ENCODE measurements at regions not wholly inside any gene's neighbourhood (a gene's known extent, or its start where the extent isn't known, plus 50 kb on each side); places are given as distances from the start of the nearest gene placed in this dataset.

GRCh38 chr3:153073636-153074035, 88.4 kb upstream of the RAP2B start:
- no peak for TF ChIP-seq CTCF (IDR thresholded peaks at IDR 0.05 in 2 of 3, conservative IDR thresholded peaks at IDR 0.05 in 1 of 3; ENCODE audit: borderline replicate concordance in 1 of 3, insufficient read depth in 1 of 3, low read depth in 2 of 3, low read length in 2 of 3)
- TF ChIP-seq, protein P1, sequence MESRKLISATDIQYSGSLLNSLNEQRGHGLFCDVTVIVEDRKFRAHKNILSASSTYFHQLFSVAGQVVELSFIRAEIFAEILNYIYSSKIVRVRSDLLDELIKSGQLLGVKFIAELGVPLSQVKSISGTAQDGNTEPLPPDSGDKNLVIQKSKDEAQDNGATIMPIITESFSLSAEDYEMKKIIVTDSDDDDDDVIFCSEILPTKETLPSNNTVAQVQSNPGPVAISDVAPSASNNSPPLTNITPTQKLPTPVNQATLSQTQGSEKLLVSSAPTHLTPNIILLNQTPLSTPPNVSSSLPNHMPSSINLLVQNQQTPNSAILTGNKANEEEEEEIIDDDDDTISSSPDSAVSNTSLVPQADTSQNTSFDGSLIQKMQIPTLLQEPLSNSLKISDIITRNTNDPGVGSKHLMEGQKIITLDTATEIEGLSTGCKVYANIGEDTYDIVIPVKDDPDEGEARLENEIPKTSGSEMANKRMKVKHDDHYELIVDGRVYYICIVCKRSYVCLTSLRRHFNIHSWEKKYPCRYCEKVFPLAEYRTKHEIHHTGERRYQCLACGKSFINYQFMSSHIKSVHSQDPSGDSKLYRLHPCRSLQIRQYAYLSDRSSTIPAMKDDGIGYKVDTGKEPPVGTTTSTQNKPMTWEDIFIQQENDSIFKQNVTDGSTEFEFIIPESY (IDR thresholded peaks at IDR 0.05; ENCODE audit: extremely low read depth, insufficient replicate concordance, low read length) = no peak
- TF ChIP-seq EZH2phosphoT487 (IDR thresholded peaks at IDR 0.05; ENCODE audit: borderline replicate concordance) = no peak
- no peak for TF ChIP-seq POLR2AphosphoS5 (IDR thresholded peaks at IDR 0.05; ENCODE audit: low read depth, low read length)
- no peak for TF ChIP-seq RAD21 (IDR thresholded peaks at IDR 0.05; ENCODE audit: low read depth)
- no peak for TF ChIP-seq POLR2A (IDR thresholded peaks at IDR 0.05; ENCODE audit: borderline replicate concordance, extremely low read depth, insufficient read depth, insufficient read length)
- no peak for TF ChIP-seq TCF7L2 (IDR thresholded peaks at IDR 0.05; ENCODE audit: borderline replicate concordance, extremely low read depth, insufficient read depth, insufficient read length)
- TF ChIP-seq YY1 (IDR thresholded peaks at IDR 0.05; ENCODE audit: extremely low read depth, insufficient replicate concordance, low read depth, low read length) = no peak
- TF ChIP-seq, protein P2, sequence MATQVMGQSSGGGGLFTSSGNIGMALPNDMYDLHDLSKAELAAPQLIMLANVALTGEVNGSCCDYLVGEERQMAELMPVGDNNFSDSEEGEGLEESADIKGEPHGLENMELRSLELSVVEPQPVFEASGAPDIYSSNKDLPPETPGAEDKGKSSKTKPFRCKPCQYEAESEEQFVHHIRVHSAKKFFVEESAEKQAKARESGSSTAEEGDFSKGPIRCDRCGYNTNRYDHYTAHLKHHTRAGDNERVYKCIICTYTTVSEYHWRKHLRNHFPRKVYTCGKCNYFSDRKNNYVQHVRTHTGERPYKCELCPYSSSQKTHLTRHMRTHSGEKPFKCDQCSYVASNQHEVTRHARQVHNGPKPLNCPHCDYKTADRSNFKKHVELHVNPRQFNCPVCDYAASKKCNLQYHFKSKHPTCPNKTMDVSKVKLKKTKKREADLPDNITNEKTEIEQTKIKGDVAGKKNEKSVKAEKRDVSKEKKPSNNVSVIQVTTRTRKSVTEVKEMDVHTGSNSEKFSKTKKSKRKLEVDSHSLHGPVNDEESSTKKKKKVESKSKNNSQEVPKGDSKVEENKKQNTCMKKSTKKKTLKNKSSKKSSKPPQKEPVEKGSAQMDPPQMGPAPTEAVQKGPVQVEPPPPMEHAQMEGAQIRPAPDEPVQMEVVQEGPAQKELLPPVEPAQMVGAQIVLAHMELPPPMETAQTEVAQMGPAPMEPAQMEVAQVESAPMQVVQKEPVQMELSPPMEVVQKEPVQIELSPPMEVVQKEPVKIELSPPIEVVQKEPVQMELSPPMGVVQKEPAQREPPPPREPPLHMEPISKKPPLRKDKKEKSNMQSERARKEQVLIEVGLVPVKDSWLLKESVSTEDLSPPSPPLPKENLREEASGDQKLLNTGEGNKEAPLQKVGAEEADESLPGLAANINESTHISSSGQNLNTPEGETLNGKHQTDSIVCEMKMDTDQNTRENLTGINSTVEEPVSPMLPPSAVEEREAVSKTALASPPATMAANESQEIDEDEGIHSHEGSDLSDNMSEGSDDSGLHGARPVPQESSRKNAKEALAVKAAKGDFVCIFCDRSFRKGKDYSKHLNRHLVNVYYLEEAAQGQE (IDR thresholded peaks at IDR 0.05; ENCODE audit: low read depth) = no peak
- TF ChIP-seq, protein P3, sequence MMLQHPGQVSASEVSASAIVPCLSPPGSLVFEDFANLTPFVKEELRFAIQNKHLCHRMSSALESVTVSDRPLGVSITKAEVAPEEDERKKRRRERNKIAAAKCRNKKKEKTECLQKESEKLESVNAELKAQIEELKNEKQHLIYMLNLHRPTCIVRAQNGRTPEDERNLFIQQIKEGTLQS (IDR thresholded peaks at IDR 0.05) = no peak
- no peak for TF ChIP-seq CBX3 (IDR thresholded peaks at IDR 0.05; ENCODE audit: low read depth)
- no peak for TF ChIP-seq SRF (IDR thresholded peaks at IDR 0.05; ENCODE audit: low read depth)
- no peak for TF ChIP-seq MAX (IDR thresholded peaks at IDR 0.05)
